ENCODE measurements at regions not wholly inside any gene's neighbourhood (a gene's known extent, or its start where the extent isn't known, plus 50 kb on each side); places are given as distances from the start of the nearest gene placed in this dataset.

DNA sequence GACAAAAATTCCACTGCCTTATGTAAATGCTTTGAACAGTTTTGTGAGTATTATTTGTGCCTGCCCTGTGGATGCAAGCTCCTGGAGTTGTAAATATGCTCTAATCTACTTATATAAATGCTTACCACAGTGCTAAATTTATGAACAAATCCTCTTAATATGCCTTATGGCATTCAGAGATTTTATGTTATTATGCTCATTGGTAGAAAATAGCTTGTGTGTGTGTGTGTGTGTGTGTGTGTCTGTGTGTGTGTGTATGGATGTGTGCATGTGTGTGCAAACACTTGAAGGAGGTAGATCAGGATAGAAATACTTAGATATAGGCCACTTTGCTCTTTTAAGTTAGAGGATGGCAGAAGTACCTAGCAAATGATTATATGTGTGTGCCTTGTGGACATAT lies 253.9 kb downstream of the TAF11L14 start:
- Mint-ChIP-seq H3K27ac (ENCODE audit: unreplicated experiment) (no peak overlapping the region), H3K4me3 (ENCODE audit: low read depth, unreplicated experiment) (no peak overlapping the region), H3K9me3 (ENCODE audit: low read depth, unreplicated experiment) (peaks cover 24% of the 10 kb centered on the region), H3K4me1 (ENCODE audit: low read depth, unreplicated experiment) (no peaks in the 10 kb centered on the region), H3K27me3 (ENCODE audit: unreplicated experiment) (no peaks in the 10 kb centered on the region), H3K36me3 (ENCODE audit: insufficient read depth, unreplicated experiment) (no peaks in the 10 kb centered on the region)
- no peak for TF ChIP-seq CTCF (IDR thresholded peaks at IDR 0.05; ENCODE audit: unreplicated experiment)
- no TSS peak for BruUV-seq (replicated peaks)
- intact Hi-C loops (cut with micrococcal nuclease; ENCODE audit: unreplicated experiment) = no loop called here
- CTCF ChIA-PET = no interaction called here
- no peak for DNase-seq

DNA sequence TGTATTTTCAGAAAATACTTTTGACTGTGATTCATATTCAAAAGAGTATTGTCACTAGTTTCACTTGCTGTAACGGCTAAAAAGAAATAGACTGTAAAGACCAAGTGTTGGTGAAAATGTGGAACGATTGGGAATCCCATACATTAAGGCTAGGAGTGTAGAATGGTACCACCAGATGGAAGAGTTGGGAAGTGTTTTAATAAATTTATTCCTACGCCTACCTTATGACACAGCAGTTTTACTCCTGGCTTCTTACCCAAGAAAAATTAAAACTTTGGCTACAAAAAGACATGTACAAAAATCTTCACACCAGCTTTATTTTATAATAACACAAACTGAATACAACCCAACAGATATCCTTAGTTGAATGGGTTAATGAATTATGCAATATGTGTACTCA lies 256.2 kb downstream of the TAF11L14 start:
- intact Hi-C loops (cut with micrococcal nuclease; ENCODE audit: unreplicated experiment) = no loop called here
- Mint-ChIP-seq H3K27ac (ENCODE audit: unreplicated experiment) (no peak overlapping the region), H3K4me3 (ENCODE audit: low read depth, unreplicated experiment) (no peak overlapping the region), H3K9me3 (ENCODE audit: low read depth, unreplicated experiment) (peaks cover 18% of the 10 kb centered on the region), H3K27me3 (ENCODE audit: unreplicated experiment) (no peaks in the 10 kb centered on the region), H3K36me3 (ENCODE audit: insufficient read depth, unreplicated experiment) (no peaks in the 10 kb centered on the region), H3K4me1 (ENCODE audit: low read depth, unreplicated experiment) (no peaks in the 10 kb centered on the region)
- DNase-seq = no peak
- TF ChIP-seq CTCF (IDR thresholded peaks at IDR 0.05; ENCODE audit: unreplicated experiment) = no peak
- CTCF ChIA-PET = no interaction called here
- BruUV-seq (replicated peaks) = no TSS peak

- intact Hi-C loops (cut with micrococcal nuclease; ENCODE audit: unreplicated experiment) = no loop called here
- Mint-ChIP-seq H3K27ac (ENCODE audit: unreplicated experiment) (no peak overlapping the region), H3K4me3 (ENCODE audit: low read depth, unreplicated experiment) (no peak overlapping the region), H3K27me3 (ENCODE audit: unreplicated experiment) (no peaks in the 10 kb centered on the region), H3K4me1 (ENCODE audit: low read depth, unreplicated experiment) (no peaks in the 10 kb centered on the region), H3K36me3 (ENCODE audit: insufficient read depth, unreplicated experiment) (no peaks in the 10 kb centered on the region), H3K9me3 (ENCODE audit: low read depth, unreplicated experiment) (peaks cover 18% of the 10 kb centered on the region)
- CTCF ChIA-PET = no interaction called here
- BruUV-seq (replicated peaks) = no TSS peak
- no peak for TF ChIP-seq CTCF (IDR thresholded peaks at IDR 0.05; ENCODE audit: unreplicated experiment)
- no peak for DNase-seq
These were observed 257.6 kb downstream of the TAF11L14 start for GRCh38 chr5:17891881-17892280.

DNA sequence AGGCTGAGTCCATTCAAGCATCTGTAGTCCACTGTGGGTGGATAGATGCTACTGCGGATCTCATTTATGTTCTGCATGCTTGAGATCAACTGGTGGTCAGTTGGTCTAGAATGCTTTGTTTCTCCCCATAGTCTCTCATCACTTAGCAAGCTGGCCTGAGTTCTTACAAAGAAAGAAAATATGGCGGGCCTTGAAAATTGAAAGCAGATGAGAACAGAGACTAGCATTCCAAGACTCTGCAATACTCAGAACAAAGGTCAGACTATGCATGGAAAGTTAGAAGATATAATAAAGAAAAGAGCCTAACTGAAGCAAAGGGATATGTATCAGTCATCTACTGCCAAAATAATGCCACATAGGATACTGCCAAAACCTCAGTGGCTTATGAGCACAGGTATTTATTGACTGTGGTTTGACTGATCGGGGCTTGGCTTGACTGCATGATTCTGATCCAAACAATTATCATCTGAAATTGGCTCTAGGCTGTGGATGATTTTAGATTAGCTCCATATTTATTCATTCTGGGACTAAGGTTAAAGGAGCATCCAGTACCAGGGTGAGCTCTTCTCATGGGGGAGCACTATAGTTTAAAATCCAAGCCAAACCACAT lies 258.9 kb downstream of the TAF11L14 start:
- H3K27me3 Mint-ChIP-seq (ENCODE audit: unreplicated experiment) = no peaks in the 10 kb centered on the region
- TF ChIP-seq CTCF (IDR thresholded peaks at IDR 0.05; ENCODE audit: unreplicated experiment) = no peak
- DNase-seq = no peak
- intact Hi-C loops (cut with micrococcal nuclease; ENCODE audit: unreplicated experiment) = no loop called here
- no peaks in the 10 kb centered on the region for H3K36me3 Mint-ChIP-seq (ENCODE audit: insufficient read depth, unreplicated experiment)
- CTCF ChIA-PET = no interaction called here
- H3K4me1 Mint-ChIP-seq (ENCODE audit: low read depth, unreplicated experiment) = no peaks in the 10 kb centered on the region
- H3K9me3 Mint-ChIP-seq (ENCODE audit: low read depth, unreplicated experiment) = peaks cover 13% of the 10 kb centered on the region
- no TSS peak for BruUV-seq (replicated peaks)
- H3K27ac Mint-ChIP-seq (ENCODE audit: unreplicated experiment) = no peak overlapping the region
- H3K4me3 Mint-ChIP-seq (ENCODE audit: low read depth, unreplicated experiment) = no peak overlapping the region
